ENCODE measurements at regions not wholly inside any gene's neighbourhood (a gene's known extent, or its start where the extent isn't known, plus 50 kb on each side); places are given as distances from the start of the nearest gene placed in this dataset.
"Not testable (repeated sequence)": the region's sequence is repeated elsewhere in the genome, so short reads cannot be mapped to it uniquely, and the experiment has no call there.

GRCh38 chr12:67088401-67089118 is 180.6 kb upstream of the CAND1 start:
- no peak for DNase-seq

- no peak for DNase-seq
Measured at GRCh38 chr12:67091204-67091603, 178.0 kb upstream of the CAND1 start.

GRCh38 chr12:67091678-67092077 is 177.5 kb upstream of the CAND1 start:
- DNase-seq: no peak

- DNase-seq: not testable (repeated sequence)
Measured at GRCh38 chr12:67092934-67093333, 176.2 kb upstream of the CAND1 start.

- no peak for DNase-seq
Measured at GRCh38 chr12:67096533-67097318, 172.4 kb upstream of the CAND1 start.

GRCh38 chr12:67099858-67100257 is 169.3 kb upstream of the CAND1 start:
- no peak for DNase-seq

- no peak for DNase-seq
Measured at GRCh38 chr12:67103521-67103920, 165.6 kb upstream of the CAND1 start.

GRCh38 chr12:67107235-67107634 is 161.9 kb upstream of the CAND1 start:
- DNase-seq: no peak

- DNase-seq: no peak
Measured at GRCh38 chr12:67107751-67108269, 161.3 kb upstream of the CAND1 start.

- not testable (repeated sequence) for DNase-seq
Measured at GRCh38 chr12:67110345-67110744, 158.8 kb upstream of the CAND1 start.

GRCh38 chr12:67111182-67111581 is 158.0 kb upstream of the CAND1 start:
- DNase-seq: no peak

- no peak for DNase-seq
Measured at GRCh38 chr12:67112586-67112985, 156.6 kb upstream of the CAND1 start.

- no peak for DNase-seq
Measured at GRCh38 chr12:67116134-67116533, 153.0 kb upstream of the CAND1 start.

- DNase-seq: no peak
Measured at GRCh38 chr12:67122584-67122983, 146.6 kb upstream of the CAND1 start.

GRCh38 chr12:67137256-67137655 is 131.9 kb upstream of the CAND1 start:
- no peak for DNase-seq

- DNase-seq: no peak
Measured at GRCh38 chr12:67141296-67142018, 127.7 kb upstream of the CAND1 start.

- no peak for DNase-seq
Measured at GRCh38 chr12:67145692-67146091, 123.5 kb upstream of the CAND1 start.

GRCh38 chr12:67147030-67147429 is 122.1 kb upstream of the CAND1 start:
- DNase-seq: no peak

- no peak for DNase-seq
Measured at GRCh38 chr12:67147447-67147846, 121.7 kb upstream of the CAND1 start.

- no peak for DNase-seq
Measured at GRCh38 chr12:67148265-67148664, 120.9 kb upstream of the CAND1 start.

- DNase-seq: no peak
Measured at GRCh38 chr12:67151886-67152285, 117.3 kb upstream of the CAND1 start.

- DNase-seq: no peak
Measured at GRCh38 chr12:67152451-67152850, 116.7 kb upstream of the CAND1 start.

GRCh38 chr12:67154901-67155300 is 114.3 kb upstream of the CAND1 start:
- no peak for DNase-seq

All from CD4-positive, alpha-beta T cell treated with Interleukin-17A for 4 hours (primary cell).